Gastroesophageal sphincter (tissue), 4 donors: ENCODE measurements at regions not wholly inside any gene's neighbourhood (a gene's known extent, or its start where the extent isn't known, plus 50 kb on each side); places are given as distances from the start of the nearest gene placed in this dataset.

Source experiments
- ATAC-seq: fragments of 150-250 bp; one replicate; pipeline ENCODE4 v1.9.1; 2016; ENCODE audit warnings: mild to moderate bottlenecking, moderate library complexity
- H3K27ac ChIP-seq, 4 donors: fragments of 200-600 bp; sonication (generic) in 3 of 4; 1 replicate in 3 of 4; 2 replicates in 1 of 4; pipeline ENCODE4 v1.5.1; 2016 to 2019
- H3K27me3 ChIP-seq: fragments of 200-600 bp; sonication (generic); one replicate; pipeline ENCODE4 v1.5.1; 2019
- H3K36me3 ChIP-seq, 2 donors: fragments of 200-600 bp; sonication (generic); one replicate each; pipeline ENCODE4 v1.5.1; 2019; ENCODE audit warnings: control low read depth in 1 of 2
- H3K4me1 ChIP-seq, 3 donors: fragments of 200-600 bp; sonication (generic); 1 replicate in 2 of 3; 2 replicates in 1 of 3; pipeline ENCODE4 v1.5.1; 2016 to 2019; ENCODE audit warnings: control low read depth in 2 of 3
- H3K4me3 ChIP-seq, 2 donors: fragments of 200-600 bp; sonication (generic); one replicate each; pipeline ENCODE4 v1.5.1; 2019; ENCODE audit warnings: mild to moderate bottlenecking in 1 of 2, moderate library complexity in 1 of 2
- H3K9me3 ChIP-seq, 3 donors: fragments of 200-600 bp; sonication (generic); one replicate each; pipeline ENCODE4 v1.5.1; 2017 to 2019; ENCODE audit warnings: control low read depth in 2 of 3
- EP300 ChIP-seq: sonication (generic); formaldehyde crosslinking; IDR thresholded peaks from one replicate; pipeline ENCODE4 v1.6.1; 2017; ENCODE audit warnings: antibody characterized with exemption, mild to moderate bottlenecking
- POLR2A ChIP-seq, 2 donors: fragments of 450-650 bp; IDR thresholded peaks; one replicate each; pipeline ENCODE4 v1.6.1; 2017; ENCODE audit warnings: antibody characterized with exemption in 2 of 2, mild to moderate bottlenecking in 2 of 2, moderate library complexity in 1 of 2
- POLR2AphosphoS5 ChIP-seq: sonication (generic); formaldehyde crosslinking; IDR thresholded peaks from one replicate; pipeline ENCODE4 v1.6.1; 2017; ENCODE audit warnings: antibody characterized with exemption
- WGBS, 2 donors: methylation state at CpG; one replicate each; pipeline ENCODE4 v1.1.5; 2018; ENCODE audit warnings: low coverage in 1 of 2; 5-methylcytosine and 5-hydroxymethylcytosine counted together
- TF ChIP-seq, protein P1 (sequence below), 4 experiments: fragments of 200-600 bp in 2 of 4; fragments of 450-650 bp in 2 of 4; sonication (generic) in 1 of 4; IDR thresholded peaks; one replicate each; pipeline ENCODE4 v1.5.1; 2017 to 2019; ENCODE audit warnings: antibody characterized with exemption in 4 of 4, mild to moderate bottlenecking in 2 of 4, moderate library complexity in 2 of 4

GRCh38 chr11:119904531-119905035, 175.6 kb upstream of the NECTIN1 start:
- no peak for ATAC-seq
- no peaks in the 10 kb centered on the region for H3K36me3 ChIP-seq
- TF ChIP-seq, protein P1, sequence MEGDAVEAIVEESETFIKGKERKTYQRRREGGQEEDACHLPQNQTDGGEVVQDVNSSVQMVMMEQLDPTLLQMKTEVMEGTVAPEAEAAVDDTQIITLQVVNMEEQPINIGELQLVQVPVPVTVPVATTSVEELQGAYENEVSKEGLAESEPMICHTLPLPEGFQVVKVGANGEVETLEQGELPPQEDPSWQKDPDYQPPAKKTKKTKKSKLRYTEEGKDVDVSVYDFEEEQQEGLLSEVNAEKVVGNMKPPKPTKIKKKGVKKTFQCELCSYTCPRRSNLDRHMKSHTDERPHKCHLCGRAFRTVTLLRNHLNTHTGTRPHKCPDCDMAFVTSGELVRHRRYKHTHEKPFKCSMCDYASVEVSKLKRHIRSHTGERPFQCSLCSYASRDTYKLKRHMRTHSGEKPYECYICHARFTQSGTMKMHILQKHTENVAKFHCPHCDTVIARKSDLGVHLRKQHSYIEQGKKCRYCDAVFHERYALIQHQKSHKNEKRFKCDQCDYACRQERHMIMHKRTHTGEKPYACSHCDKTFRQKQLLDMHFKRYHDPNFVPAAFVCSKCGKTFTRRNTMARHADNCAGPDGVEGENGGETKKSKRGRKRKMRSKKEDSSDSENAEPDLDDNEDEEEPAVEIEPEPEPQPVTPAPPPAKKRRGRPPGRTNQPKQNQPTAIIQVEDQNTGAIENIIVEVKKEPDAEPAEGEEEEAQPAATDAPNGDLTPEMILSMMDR (IDR thresholded peaks at IDR 0.05) = no peak
- TF ChIP-seq EP300 = no peak
- no peak for TF ChIP-seq POLR2A (IDR thresholded peaks at IDR 0.05)
- no peak for TF ChIP-seq POLR2AphosphoS5
- no peak overlapping the region for H3K4me3 ChIP-seq
- H3K9me3 ChIP-seq = no peaks in the 10 kb centered on the region
- 92 to 94% methylated on average over 2 to 4 of the region's 4 CpGs for WGBS, 2 donors
- H3K27ac ChIP-seq = no peak overlapping the region
- no peaks in the 10 kb centered on the region for H3K4me1 ChIP-seq
- H3K27me3 ChIP-seq = peaks cover 39% of the 10 kb centered on the region

DNA sequence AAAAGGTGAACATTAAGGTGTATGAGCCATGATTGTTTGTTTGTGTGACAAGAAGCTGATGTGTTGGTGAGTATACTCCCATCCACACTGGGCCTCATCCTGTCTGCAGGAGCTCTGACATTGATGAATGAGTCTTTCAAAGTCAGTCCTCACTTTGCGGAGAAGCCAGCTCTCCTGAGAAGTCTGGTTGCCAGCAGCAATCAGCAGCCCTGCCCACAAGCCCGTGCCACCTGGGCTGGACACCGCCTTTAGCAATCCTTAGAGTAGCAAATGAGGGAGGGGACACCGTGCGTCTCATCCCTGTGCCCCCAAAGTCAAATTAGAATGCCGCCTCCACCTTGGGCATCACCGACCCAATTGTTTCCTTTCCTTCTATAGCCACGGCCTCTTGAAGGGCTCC, 174.8 kb upstream of the NECTIN1 start:
- WGBS, 2 donors = 86 to 87% methylated on average over 3 to 6 of the region's 8 CpGs
- Histone ChIP-seq H3K27ac (no peak overlapping the region), H3K36me3 (no peaks in the 10 kb centered on the region), H3K9me3 (no peaks in the 10 kb centered on the region), H3K27me3 (peaks cover 33% of the 10 kb centered on the region), H3K4me3 (no peak overlapping the region), H3K4me1 (no peaks in the 10 kb centered on the region)
- TF ChIP-seq, protein P1 (IDR thresholded peaks at IDR 0.05) = no peak
- TF ChIP-seq EP300 (no peak), POLR2AphosphoS5 (no peak), POLR2A (IDR thresholded peaks at IDR 0.05) (no peak)
- no peak for ATAC-seq

DNA sequence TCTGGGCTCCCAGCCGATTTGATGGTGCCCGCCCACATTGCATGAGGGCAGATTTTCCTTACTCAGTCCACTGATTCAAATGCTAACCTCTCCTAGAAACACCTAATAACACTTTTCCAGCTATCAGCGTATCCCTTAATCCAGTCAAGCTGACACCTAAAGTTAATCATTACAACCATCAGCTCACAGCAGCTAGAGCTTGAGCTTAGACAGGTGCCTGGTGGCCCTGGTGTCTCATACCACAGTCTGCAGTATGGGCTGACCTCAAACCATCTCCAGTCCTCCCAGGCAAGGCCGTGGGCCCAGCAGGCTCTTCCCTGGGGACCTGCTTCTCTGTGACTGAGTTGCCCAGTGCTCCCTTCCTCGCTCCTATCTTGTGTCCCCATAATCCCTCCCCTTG, 174.4 kb upstream of the NECTIN1 start:
- no peak overlapping the region for H3K27ac ChIP-seq
- H3K27me3 ChIP-seq = peaks cover 28% of the 10 kb centered on the region
- peaks cover 0 to 2% (median 0%) of the 10 kb centered on the region in 3 donors for H3K4me1 ChIP-seq
- WGBS, 2 donors = 29 to 100% methylated on average over 1 to 4 of the region's 5 CpGs
- no peak overlapping the region for H3K4me3 ChIP-seq
- no peak for ATAC-seq
- no peak for TF ChIP-seq POLR2A (IDR thresholded peaks at IDR 0.05)
- TF ChIP-seq EP300 = no peak
- TF ChIP-seq, protein P1 (IDR thresholded peaks at IDR 0.05) = no peak
- no peak for TF ChIP-seq POLR2AphosphoS5
- H3K36me3 ChIP-seq = no peaks in the 10 kb centered on the region
- H3K9me3 ChIP-seq = no peaks in the 10 kb centered on the region

DNA sequence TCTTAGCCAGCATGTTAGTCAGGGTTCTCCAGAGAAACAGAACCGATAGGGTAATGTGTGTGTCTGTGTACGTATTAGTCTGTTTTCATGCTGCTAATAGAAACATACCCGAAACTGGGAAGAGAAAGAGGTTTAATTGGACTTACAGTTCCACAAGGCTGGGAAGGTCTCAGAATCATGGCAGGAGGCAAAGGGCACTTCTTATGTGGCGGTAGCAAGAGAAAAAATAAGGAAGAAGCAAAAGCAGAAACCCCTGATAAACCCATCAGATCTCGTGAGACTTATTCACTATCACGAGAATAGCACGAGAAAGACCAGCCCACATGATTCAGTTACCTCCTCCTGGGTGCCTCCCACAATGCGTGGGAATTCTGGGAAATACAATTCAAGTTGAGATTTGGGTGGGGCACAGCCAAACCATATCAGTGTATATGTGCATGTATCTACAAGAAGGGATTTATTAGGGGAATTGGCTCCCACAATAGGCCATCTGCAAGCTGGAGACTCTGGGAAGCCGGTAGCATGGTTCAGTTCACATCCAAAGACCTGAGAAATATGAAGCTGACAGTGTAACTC, 173.7 kb upstream of the NECTIN1 start:
- WGBS, 2 donors = 64 to 86% methylated on average over 6 to 8 of the region's 9 CpGs
- Histone ChIP-seq H3K4me3 (no peak overlapping the region), H3K9me3 (no peaks in the 10 kb centered on the region), H3K36me3 (no peaks in the 10 kb centered on the region), H3K27ac (no peak overlapping the region), H3K4me1 (peaks cover 0 to 8% (median 0%) of the 10 kb centered on the region in 3 donors), H3K27me3 (peaks cover 25% of the 10 kb centered on the region)
- TF ChIP-seq POLR2AphosphoS5 = no peak
- TF ChIP-seq, protein P1 (IDR thresholded peaks at IDR 0.05) = no peak
- no peak for TF ChIP-seq EP300
- no peak for TF ChIP-seq POLR2A (IDR thresholded peaks at IDR 0.05)
- no peak for ATAC-seq
